GM12865 (cell line): ENCODE measurements at regions not wholly inside any gene's neighbourhood (a gene's known extent, or its start where the extent isn't known, plus 50 kb on each side); places are given as distances from the start of the nearest gene placed in this dataset.

ENCODE experiments used
- DNase-seq: peaks from one replicate; pipeline ENCODE4 v3.0.0; 2010; ENCODE audit warnings: low read depth
- H3K4me3 ChIP-seq: 2 replicates; pipeline ENCODE4 v1.5.1; 2011; ENCODE audit warnings: mild to moderate bottlenecking, low read depth, low read length, control low read depth
- TF ChIP-seq, protein P1 (sequence below): IDR thresholded peaks from 2 replicates; pipeline ENCODE4 v1.5.1; 2011; ENCODE audit warnings: low read length, control low read depth, low read depth, inconsistent platforms; ENCODE audit not compliant: insufficient read depth; ENCODE audit errors: missing control alignments

GRCh38 chr10:116792817-116793216, 50.5 kb upstream of the HSPA12A start:
- DNase-seq, result no peak
- H3K4me3 ChIP-seq, result no peak overlapping the region
- TF ChIP-seq, protein P1, sequence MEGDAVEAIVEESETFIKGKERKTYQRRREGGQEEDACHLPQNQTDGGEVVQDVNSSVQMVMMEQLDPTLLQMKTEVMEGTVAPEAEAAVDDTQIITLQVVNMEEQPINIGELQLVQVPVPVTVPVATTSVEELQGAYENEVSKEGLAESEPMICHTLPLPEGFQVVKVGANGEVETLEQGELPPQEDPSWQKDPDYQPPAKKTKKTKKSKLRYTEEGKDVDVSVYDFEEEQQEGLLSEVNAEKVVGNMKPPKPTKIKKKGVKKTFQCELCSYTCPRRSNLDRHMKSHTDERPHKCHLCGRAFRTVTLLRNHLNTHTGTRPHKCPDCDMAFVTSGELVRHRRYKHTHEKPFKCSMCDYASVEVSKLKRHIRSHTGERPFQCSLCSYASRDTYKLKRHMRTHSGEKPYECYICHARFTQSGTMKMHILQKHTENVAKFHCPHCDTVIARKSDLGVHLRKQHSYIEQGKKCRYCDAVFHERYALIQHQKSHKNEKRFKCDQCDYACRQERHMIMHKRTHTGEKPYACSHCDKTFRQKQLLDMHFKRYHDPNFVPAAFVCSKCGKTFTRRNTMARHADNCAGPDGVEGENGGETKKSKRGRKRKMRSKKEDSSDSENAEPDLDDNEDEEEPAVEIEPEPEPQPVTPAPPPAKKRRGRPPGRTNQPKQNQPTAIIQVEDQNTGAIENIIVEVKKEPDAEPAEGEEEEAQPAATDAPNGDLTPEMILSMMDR, result no peak

- TF ChIP-seq, protein P1, result no peak
- DNase-seq, result no peak
- H3K4me3 ChIP-seq, result no peak overlapping the region
Observed at GRCh38 chr10:116796469-116796868, 52.8 kb upstream of the ENO4 start.

GRCh38 chr10:116796910-116797513, 52.3 kb upstream of the ENO4 start:
- DNase-seq, result peak; percentile 73
- TF ChIP-seq, protein P1, result peak; percentile 90

DNA sequence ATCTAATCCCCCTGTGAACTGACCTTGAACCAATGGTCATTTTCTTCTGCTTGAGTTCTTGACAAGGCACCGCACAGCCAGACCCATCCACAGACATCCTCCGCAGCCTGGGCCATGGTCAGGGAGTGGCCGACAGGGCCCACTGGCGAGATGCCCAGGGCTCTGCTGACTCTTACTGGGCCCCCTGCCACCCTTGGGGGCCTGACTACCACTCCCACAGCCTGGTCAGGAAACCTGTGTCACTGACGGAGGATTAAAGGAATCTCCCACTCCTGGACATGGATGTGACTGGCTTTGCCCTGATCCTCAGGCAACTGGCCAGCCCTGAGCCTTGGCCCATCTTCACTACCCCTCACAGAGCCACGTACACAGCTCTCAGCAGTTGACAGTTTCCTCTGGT, 50.4 kb upstream of the ENO4 start:
- H3K4me3 ChIP-seq, result no peak overlapping the region
- no peak for DNase-seq
- TF ChIP-seq, protein P1, result no peak

More at GRCh38 chr10:116796910-116797513, 52.3 kb upstream of the ENO4 start:
- no peak overlapping the region for H3K4me3 ChIP-seq
